ENCODE measurements at regions not wholly inside any gene's neighbourhood (a gene's known extent, or its start where the extent isn't known, plus 50 kb on each side); places are given as distances from the start of the nearest gene placed in this dataset.

DNA sequence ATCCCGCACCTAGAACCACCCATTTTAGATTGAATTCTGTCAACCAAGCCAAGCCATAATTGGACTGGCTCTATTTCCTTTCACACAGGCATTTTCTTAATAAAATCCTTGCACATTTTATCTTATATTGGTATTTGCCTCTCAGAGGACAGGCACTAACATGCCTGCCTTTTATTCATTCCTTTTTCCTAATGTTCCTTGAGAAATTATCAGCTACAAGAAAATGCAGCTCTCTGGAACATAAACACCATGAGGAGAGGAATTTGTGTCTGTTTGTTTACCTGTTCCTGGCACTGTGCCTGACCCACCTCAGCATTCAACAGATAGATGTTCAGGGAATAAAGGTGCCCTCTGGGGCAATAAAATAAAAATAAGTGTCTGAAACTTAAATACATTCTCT, 116.2 kb downstream of the PDHA2 start:
- Mint-ChIP-seq H3K27me3 (ENCODE audit: unreplicated experiment) (no peaks in the 10 kb centered on the region), H3K4me3 (ENCODE audit: low read depth, unreplicated experiment) (no peak overlapping the region), H3K4me1 (ENCODE audit: low read depth, unreplicated experiment) (no peaks in the 10 kb centered on the region), H3K36me3 (ENCODE audit: insufficient read depth, unreplicated experiment) (no peaks in the 10 kb centered on the region), H3K27ac (ENCODE audit: unreplicated experiment) (no peak overlapping the region), H3K9me3 (ENCODE audit: low read depth, unreplicated experiment) (peaks cover 2% of the 10 kb centered on the region)
- intact Hi-C loops (cut with micrococcal nuclease; ENCODE audit: unreplicated experiment), result no loop called here
- TF ChIP-seq, protein P1, sequence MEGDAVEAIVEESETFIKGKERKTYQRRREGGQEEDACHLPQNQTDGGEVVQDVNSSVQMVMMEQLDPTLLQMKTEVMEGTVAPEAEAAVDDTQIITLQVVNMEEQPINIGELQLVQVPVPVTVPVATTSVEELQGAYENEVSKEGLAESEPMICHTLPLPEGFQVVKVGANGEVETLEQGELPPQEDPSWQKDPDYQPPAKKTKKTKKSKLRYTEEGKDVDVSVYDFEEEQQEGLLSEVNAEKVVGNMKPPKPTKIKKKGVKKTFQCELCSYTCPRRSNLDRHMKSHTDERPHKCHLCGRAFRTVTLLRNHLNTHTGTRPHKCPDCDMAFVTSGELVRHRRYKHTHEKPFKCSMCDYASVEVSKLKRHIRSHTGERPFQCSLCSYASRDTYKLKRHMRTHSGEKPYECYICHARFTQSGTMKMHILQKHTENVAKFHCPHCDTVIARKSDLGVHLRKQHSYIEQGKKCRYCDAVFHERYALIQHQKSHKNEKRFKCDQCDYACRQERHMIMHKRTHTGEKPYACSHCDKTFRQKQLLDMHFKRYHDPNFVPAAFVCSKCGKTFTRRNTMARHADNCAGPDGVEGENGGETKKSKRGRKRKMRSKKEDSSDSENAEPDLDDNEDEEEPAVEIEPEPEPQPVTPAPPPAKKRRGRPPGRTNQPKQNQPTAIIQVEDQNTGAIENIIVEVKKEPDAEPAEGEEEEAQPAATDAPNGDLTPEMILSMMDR (IDR thresholded peaks at IDR 0.05; ENCODE audit: unreplicated experiment), result no peak
- BruUV-seq (replicated peaks), result no TSS peak
- no peak for DNase-seq
- CTCF ChIA-PET, result no interaction called here

DNA sequence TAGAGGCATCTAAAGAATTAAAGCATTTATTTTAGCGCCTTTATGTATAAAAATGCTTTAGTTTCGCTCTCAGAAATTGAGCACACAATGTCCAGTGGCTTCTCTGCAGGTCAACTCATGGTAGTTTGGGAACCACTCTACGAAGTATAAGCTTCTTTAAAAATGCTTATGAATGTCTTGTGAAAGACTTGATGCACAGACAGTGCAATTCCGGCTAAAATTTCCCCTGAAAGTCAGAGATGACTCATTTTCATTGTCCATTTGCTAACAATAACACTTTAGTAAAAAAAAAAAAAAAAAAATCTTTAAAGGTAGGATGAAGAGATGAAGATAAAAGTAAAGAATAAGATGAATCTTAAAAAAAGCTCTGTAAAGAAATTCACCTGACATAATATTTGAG, 117.2 kb downstream of the PDHA2 start:
- TF ChIP-seq, protein P1 (IDR thresholded peaks at IDR 0.05; ENCODE audit: unreplicated experiment), result no peak
- Mint-ChIP-seq H3K4me1 (ENCODE audit: low read depth, unreplicated experiment) (no peaks in the 10 kb centered on the region), H3K27me3 (ENCODE audit: unreplicated experiment) (no peaks in the 10 kb centered on the region), H3K27ac (ENCODE audit: unreplicated experiment) (no peak overlapping the region), H3K36me3 (ENCODE audit: insufficient read depth, unreplicated experiment) (no peaks in the 10 kb centered on the region), H3K4me3 (ENCODE audit: low read depth, unreplicated experiment) (no peak overlapping the region), H3K9me3 (ENCODE audit: low read depth, unreplicated experiment) (no peaks in the 10 kb centered on the region)
- intact Hi-C loops (cut with micrococcal nuclease; ENCODE audit: unreplicated experiment), result no loop called here
- CTCF ChIA-PET, result no interaction called here
- no TSS peak for BruUV-seq (replicated peaks)
- DNase-seq, result no peak

DNA sequence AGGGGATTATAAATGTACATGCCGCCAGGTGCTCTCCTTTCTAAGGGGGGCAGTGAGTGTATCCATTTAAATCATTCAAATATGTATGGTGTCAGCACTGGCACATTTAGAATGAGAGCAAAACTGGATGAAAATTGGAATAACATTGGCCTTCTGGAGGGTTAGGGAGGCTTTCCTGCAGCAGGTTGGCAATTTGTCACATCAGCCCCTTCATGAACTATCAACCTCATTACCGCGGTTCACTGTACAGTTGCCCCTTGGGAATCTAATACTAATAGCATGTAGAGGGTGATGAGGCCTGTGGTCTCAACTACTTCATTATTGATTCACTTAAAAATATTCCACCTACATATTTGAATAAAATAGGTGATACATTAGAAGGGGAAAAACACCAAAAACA, 117.9 kb downstream of the PDHA2 start:
- H3K27ac Mint-ChIP-seq (ENCODE audit: unreplicated experiment), result no peak overlapping the region
- H3K27me3 Mint-ChIP-seq (ENCODE audit: unreplicated experiment), result no peaks in the 10 kb centered on the region
- DNase-seq, result no peak
- no peaks in the 10 kb centered on the region for H3K4me1 Mint-ChIP-seq (ENCODE audit: low read depth, unreplicated experiment)
- no TSS peak for BruUV-seq (replicated peaks)
- intact Hi-C loops (cut with micrococcal nuclease; ENCODE audit: unreplicated experiment), result no loop called here
- TF ChIP-seq, protein P1 (IDR thresholded peaks at IDR 0.05; ENCODE audit: unreplicated experiment), result no peak
- H3K4me3 Mint-ChIP-seq (ENCODE audit: low read depth, unreplicated experiment), result no peak overlapping the region
- H3K9me3 Mint-ChIP-seq (ENCODE audit: low read depth, unreplicated experiment), result no peaks in the 10 kb centered on the region
- no peaks in the 10 kb centered on the region for H3K36me3 Mint-ChIP-seq (ENCODE audit: insufficient read depth, unreplicated experiment)
- CTCF ChIA-PET, result no interaction called here

DNA sequence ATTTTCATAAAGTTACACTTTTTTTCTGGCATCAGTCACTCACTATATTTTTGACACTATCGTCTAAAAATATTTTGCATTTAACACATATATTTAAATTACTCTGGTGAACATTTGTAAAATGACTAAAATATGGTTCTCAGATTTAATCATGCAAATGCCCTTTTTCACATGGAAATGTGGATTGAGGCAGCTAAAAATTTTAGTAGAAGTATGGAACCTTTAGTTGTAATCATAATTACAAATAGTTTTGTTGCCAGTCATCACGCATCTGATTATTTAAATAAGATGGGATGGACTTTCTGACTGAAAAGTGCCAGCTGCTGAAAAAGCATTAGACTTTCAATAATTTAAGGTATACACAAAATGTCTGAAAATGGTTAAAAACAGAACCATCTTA, 119.3 kb downstream of the PDHA2 start:
- intact Hi-C loops (cut with micrococcal nuclease; ENCODE audit: unreplicated experiment), result no loop called here
- no peaks in the 10 kb centered on the region for H3K27me3 Mint-ChIP-seq (ENCODE audit: unreplicated experiment)
- CTCF ChIA-PET, result no interaction called here
- no peaks in the 10 kb centered on the region for H3K9me3 Mint-ChIP-seq (ENCODE audit: low read depth, unreplicated experiment)
- H3K4me3 Mint-ChIP-seq (ENCODE audit: low read depth, unreplicated experiment), result no peak overlapping the region
- no TSS peak for BruUV-seq (replicated peaks)
- TF ChIP-seq, protein P1 (IDR thresholded peaks at IDR 0.05; ENCODE audit: unreplicated experiment), result no peak
- no peak overlapping the region for H3K27ac Mint-ChIP-seq (ENCODE audit: unreplicated experiment)
- H3K4me1 Mint-ChIP-seq (ENCODE audit: low read depth, unreplicated experiment), result no peaks in the 10 kb centered on the region
- no peak for DNase-seq
- H3K36me3 Mint-ChIP-seq (ENCODE audit: insufficient read depth, unreplicated experiment), result no peaks in the 10 kb centered on the region

DNA sequence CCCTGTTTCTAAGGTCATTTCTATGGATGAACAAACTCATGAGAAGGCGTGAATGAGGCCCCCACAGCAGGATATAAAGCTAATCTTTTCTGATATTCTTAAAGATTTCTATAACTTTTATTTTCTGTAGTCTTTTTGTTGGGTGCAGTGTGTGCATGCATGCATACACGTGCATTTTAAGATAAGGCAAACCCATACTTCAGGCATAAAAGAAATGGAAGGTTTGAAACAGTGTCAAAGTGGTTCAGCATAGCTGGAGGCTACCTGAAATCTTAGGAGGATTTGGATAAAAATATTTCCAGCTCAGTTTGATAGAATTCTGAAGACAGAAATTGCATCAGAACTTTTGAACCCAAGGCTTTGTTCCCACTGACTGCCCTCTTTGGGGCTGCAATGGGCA, 119.7 kb downstream of the PDHA2 start:
- no peaks in the 10 kb centered on the region for H3K36me3 Mint-ChIP-seq (ENCODE audit: insufficient read depth, unreplicated experiment)
- DNase-seq, result no peak
- intact Hi-C loops (cut with micrococcal nuclease; ENCODE audit: unreplicated experiment), result no loop called here
- BruUV-seq (replicated peaks), result no TSS peak
- CTCF ChIA-PET, result no interaction called here
- H3K27me3 Mint-ChIP-seq (ENCODE audit: unreplicated experiment), result no peaks in the 10 kb centered on the region
- no peak overlapping the region for H3K27ac Mint-ChIP-seq (ENCODE audit: unreplicated experiment)
- TF ChIP-seq, protein P1 (IDR thresholded peaks at IDR 0.05; ENCODE audit: unreplicated experiment), result no peak
- H3K4me1 Mint-ChIP-seq (ENCODE audit: low read depth, unreplicated experiment), result no peaks in the 10 kb centered on the region
- no peak overlapping the region for H3K4me3 Mint-ChIP-seq (ENCODE audit: low read depth, unreplicated experiment)
- H3K9me3 Mint-ChIP-seq (ENCODE audit: low read depth, unreplicated experiment), result no peaks in the 10 kb centered on the region
